ENCODE measurements at regions not wholly inside any gene's neighbourhood (a gene's known extent, or its start where the extent isn't known, plus 50 kb on each side); places are given as distances from the start of the nearest gene placed in this dataset.

- Histone ChIP-seq H3K4me2 (no peak overlapping the region), H3K4me1 (no peaks in the 10 kb centered on the region), H3K4me3 (no peak overlapping the region), H3K27ac (no peak overlapping the region), H3K9me3 (no peaks in the 10 kb centered on the region)
- ChIA-PET POLR2A (no interaction called here), CTCF (interaction anchor here (1.0 kb wide), 1 partner anchor 150 kb away, joined by 3 read pairs; no protein-coding TSS in a partner anchor)
- WGBS (ENCODE audit: missing lambda C conversion rate) = 60% methylated on average over 6 of the region's 11 CpGs
- FAIRE-seq = no peak
- TF ChIP-seq SREBF2 (IDR thresholded peaks at IDR 0.05) (no peak), JUN (IDR thresholded peaks at IDR 0.05) (no peak), CTCF (IDR thresholded peaks at IDR 0.05) (no peak), HOXB13 (CRISPR knock-in tag; IDR thresholded peaks at IDR 0.05; ENCODE audit: low read depth) (no peak), TFCP2L1 (CRISPR knock-in tag; IDR thresholded peaks at IDR 0.05) (no peak), HOXB5 (CRISPR knock-in tag; IDR thresholded peaks at IDR 0.05) (no peak), FOSL2 (IDR thresholded peaks at IDR 0.05) (no peak), FOSL2 (CRISPR knock-in tag; IDR thresholded peaks at IDR 0.05) (no peak), SMC3 (IDR thresholded peaks at IDR 0.05) (no peak), POLR2A (IDR thresholded peaks at IDR 0.05; ENCODE audit: low read length) (no peak), RAD21 (conservative IDR thresholded peaks at IDR 0.05 in 1 of 2, IDR thresholded peaks at IDR 0.05 in 1 of 2) (no peak), FOSB (CRISPR knock-in tag; IDR thresholded peaks at IDR 0.05) (no peak), ESRRA (IDR thresholded peaks at IDR 0.05; ENCODE audit: borderline replicate concordance, low read length) (no peak), ZFP36 (IDR thresholded peaks at IDR 0.05; ENCODE audit: borderline replicate concordance, partially characterized antibody) (no peak), EHF (CRISPR knock-in tag; IDR thresholded peaks at IDR 0.05) (no peak), HDAC2 (IDR thresholded peaks at IDR 0.05) (no peak), JUNB (IDR thresholded peaks at IDR 0.05) (no peak)
- TF ChIP-seq, protein P1, sequence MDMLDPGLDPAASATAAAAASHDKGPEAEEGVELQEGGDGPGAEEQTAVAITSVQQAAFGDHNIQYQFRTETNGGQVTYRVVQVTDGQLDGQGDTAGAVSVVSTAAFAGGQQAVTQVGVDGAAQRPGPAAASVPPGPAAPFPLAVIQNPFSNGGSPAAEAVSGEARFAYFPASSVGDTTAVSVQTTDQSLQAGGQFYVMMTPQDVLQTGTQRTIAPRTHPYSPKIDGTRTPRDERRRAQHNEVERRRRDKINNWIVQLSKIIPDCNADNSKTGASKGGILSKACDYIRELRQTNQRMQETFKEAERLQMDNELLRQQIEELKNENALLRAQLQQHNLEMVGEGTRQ (IDR thresholded peaks at IDR 0.05) = no peak
- TF ChIP-seq, protein P2, sequence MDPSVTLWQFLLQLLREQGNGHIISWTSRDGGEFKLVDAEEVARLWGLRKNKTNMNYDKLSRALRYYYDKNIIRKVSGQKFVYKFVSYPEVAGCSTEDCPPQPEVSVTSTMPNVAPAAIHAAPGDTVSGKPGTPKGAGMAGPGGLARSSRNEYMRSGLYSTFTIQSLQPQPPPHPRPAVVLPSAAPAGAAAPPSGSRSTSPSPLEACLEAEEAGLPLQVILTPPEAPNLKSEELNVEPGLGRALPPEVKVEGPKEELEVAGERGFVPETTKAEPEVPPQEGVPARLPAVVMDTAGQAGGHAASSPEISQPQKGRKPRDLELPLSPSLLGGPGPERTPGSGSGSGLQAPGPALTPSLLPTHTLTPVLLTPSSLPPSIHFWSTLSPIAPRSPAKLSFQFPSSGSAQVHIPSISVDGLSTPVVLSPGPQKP (IDR thresholded peaks at IDR 0.05; ENCODE audit: low read depth, low read length) = no peak
- DNase-seq (ENCODE audit: low read depth in 1 of 2, low spot score in 1 of 2) = no peak
- no peak for ATAC-seq
These were observed 150.4 kb upstream of the THRB start for GRCh38 chr3:24645047-24645446.

GRCh38 chr3:24646790-24647189 lies 152.1 kb upstream of the THRB start:
- no peak for TF ChIP-seq MYC (IDR thresholded peaks at IDR 0.05; ENCODE audit: borderline replicate concordance, low read length)
- no peak for TF ChIP-seq HOXB13 (CRISPR knock-in tag; IDR thresholded peaks at IDR 0.05; ENCODE audit: low read depth)
- no peak for TF ChIP-seq PHF8 (IDR thresholded peaks at IDR 0.05; ENCODE audit: borderline replicate concordance, low read depth)
- no peak overlapping the region for H3K27ac ChIP-seq
- ATAC-seq = no peak
- H3K4me1 ChIP-seq = no peaks in the 10 kb centered on the region
- WGBS (ENCODE audit: missing lambda C conversion rate) = 39% methylated on average over 2 of the region's 2 CpGs
- no peak overlapping the region for H3K4me2 ChIP-seq
- no peak for FAIRE-seq
- H3K9me3 ChIP-seq = no peaks in the 10 kb centered on the region
- ChIA-PET POLR2A (no interaction called here), CTCF (no interaction called here)
- DNase-seq (ENCODE audit: low read depth in 1 of 2, low spot score in 1 of 2) = no peak
- H3K4me3 ChIP-seq = no peak overlapping the region

DNA sequence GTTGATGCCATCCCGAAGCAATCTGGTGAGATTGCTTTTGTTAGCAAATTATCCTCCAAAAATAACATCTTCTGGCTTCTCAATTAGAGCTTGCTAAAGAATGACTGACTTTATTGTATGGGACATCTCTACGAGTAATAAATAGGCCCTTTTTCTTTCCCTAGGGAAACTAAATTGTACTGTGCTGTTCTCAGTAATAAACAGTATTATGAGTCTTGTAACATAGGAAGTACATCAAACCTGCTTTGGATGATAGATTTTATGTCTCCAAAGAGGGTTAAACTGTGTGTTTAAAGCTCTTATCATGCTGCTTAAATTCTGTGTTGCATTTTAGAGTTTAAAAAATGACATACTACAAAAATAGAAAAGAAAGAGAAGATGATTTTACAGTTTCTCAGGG lies 153.4 kb upstream of the THRB start:
- CTCF ChIA-PET = interaction anchor here (1.1 to 1.2 kb wide), 3 partner anchors 18 to 35 kb away, joined by 3 to 5 read pairs (median 3); no protein-coding TSS in a partner anchor
- 38% methylated on average over 2 of the region's 2 CpGs for WGBS (ENCODE audit: missing lambda C conversion rate)

More for the DNA sequence above, 153.4 kb upstream of the THRB start:
- POLR2A ChIA-PET = no interaction called here
- no peak for ATAC-seq
- FAIRE-seq = no peak
- Histone ChIP-seq H3K9me3 (no peaks in the 10 kb centered on the region), H3K4me2 (no peak overlapping the region), H3K4me3 (no peak overlapping the region), H3K4me1 (no peaks in the 10 kb centered on the region), H3K27ac (no peak overlapping the region)
- no peak for TF ChIP-seq RAD21 (conservative IDR thresholded peaks at IDR 0.05 in 1 of 2, IDR thresholded peaks at IDR 0.05 in 1 of 2)
- TF ChIP-seq, protein P3, sequence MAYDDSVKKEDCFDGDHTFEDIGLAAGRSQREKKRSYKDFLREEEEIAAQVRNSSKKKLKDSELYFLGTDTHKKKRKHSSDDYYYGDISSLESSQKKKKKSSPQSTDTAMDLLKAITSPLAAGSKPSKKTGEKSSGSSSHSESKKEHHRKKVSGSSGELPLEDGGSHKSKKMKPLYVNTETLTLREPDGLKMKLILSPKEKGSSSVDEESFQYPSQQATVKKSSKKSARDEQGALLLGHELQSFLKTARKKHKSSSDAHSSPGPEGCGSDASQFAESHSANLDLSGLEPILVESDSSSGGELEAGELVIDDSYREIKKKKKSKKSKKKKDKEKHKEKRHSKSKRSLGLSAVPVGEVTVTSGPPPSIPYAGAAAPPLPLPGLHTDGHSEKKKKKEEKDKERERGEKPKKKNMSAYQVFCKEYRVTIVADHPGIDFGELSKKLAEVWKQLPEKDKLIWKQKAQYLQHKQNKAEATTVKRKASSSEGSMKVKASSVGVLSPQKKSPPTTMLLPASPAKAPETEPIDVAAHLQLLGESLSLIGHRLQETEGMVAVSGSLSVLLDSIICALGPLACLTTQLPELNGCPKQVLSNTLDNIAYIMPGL (CRISPR knock-in tag; IDR thresholded peaks at IDR 0.05; ENCODE audit: borderline replicate concordance) = no peak
- no peak for TF ChIP-seq EP300 (IDR thresholded peaks at IDR 0.05)
- TF ChIP-seq PHF8 (IDR thresholded peaks at IDR 0.05; ENCODE audit: borderline replicate concordance, low read depth) = no peak
- no peak for TF ChIP-seq TFCP2L1 (CRISPR knock-in tag; IDR thresholded peaks at IDR 0.05)
- no peak for TF ChIP-seq RFX5 (IDR thresholded peaks at IDR 0.05)
- no peak for TF ChIP-seq MAFK (IDR thresholded peaks at IDR 0.05; ENCODE audit: partially characterized antibody)
- TF ChIP-seq NFE2L2 (conservative IDR thresholded peaks at IDR 0.05; ENCODE audit: low read length) = no peak
- no peak for TF ChIP-seq ZNF302 (CRISPR knock-in tag; IDR thresholded peaks at IDR 0.05)
- no peak for DNase-seq (ENCODE audit: low read depth in 1 of 2, low spot score in 1 of 2)
